Kidney epithelial cell (primary cell): ENCODE measurements at regions not wholly inside any gene's neighbourhood (a gene's known extent, or its start where the extent isn't known, plus 50 kb on each side); places are given as distances from the start of the nearest gene placed in this dataset.

Source experiments
- DNase-seq: peaks from one replicate; pipeline ENCODE4 v3.0.0-alpha.2; 2010; ENCODE audit warnings: low read depth
- H3K27me3 ChIP-seq: 2 replicates; pipeline ENCODE4 v1.6.0; 2011; ENCODE audit warnings: low read length; ENCODE audit not compliant: control insufficient read depth, insufficient read depth
- H3K36me3 ChIP-seq: 2 replicates; pipeline ENCODE4 v1.5.1; 2011; ENCODE audit warnings: low read length; ENCODE audit not compliant: control insufficient read depth, insufficient read depth
- H3K4me3 ChIP-seq: 2 replicates; pipeline ENCODE4 v1.5.1; 2011; ENCODE audit warnings: low read depth, mild to moderate bottlenecking, control low read depth, low read length
- TF ChIP-seq, protein P1 (sequence below): IDR thresholded peaks from 2 replicates; pipeline ENCODE4 v1.5.1; 2011; ENCODE audit warnings: mild to moderate bottlenecking, moderate library complexity, low read length, control low read depth, inconsistent platforms; ENCODE audit not compliant: insufficient read depth, poor library complexity, severe bottlenecking

DNA sequence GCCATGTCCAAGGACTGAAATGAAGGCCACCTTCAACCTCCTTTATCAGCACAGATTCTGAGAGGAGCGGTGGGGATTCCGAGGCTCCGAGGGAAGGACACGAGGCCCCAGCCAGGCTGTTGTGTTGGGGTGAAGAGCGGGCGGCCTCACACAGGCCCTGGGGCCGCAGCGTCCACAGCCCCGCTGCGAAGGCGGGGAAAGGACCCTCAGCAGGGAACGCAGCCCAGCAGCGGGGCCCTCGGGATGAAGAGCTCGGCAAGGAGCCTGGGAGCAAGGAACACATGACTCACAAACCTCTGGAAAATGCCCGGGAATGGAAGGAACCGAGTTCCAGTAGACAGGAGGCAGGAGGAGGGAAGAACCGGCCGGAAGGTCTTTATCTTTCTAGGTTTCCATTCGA is 227.2 kb downstream of the BRD1 start:
- Histone ChIP-seq H3K27me3 (no peaks in the 10 kb centered on the region), H3K36me3 (no peaks in the 10 kb centered on the region), H3K4me3 (no peak overlapping the region)
- DNase-seq = no peak
- TF ChIP-seq, protein P1, sequence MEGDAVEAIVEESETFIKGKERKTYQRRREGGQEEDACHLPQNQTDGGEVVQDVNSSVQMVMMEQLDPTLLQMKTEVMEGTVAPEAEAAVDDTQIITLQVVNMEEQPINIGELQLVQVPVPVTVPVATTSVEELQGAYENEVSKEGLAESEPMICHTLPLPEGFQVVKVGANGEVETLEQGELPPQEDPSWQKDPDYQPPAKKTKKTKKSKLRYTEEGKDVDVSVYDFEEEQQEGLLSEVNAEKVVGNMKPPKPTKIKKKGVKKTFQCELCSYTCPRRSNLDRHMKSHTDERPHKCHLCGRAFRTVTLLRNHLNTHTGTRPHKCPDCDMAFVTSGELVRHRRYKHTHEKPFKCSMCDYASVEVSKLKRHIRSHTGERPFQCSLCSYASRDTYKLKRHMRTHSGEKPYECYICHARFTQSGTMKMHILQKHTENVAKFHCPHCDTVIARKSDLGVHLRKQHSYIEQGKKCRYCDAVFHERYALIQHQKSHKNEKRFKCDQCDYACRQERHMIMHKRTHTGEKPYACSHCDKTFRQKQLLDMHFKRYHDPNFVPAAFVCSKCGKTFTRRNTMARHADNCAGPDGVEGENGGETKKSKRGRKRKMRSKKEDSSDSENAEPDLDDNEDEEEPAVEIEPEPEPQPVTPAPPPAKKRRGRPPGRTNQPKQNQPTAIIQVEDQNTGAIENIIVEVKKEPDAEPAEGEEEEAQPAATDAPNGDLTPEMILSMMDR = no peak

DNA sequence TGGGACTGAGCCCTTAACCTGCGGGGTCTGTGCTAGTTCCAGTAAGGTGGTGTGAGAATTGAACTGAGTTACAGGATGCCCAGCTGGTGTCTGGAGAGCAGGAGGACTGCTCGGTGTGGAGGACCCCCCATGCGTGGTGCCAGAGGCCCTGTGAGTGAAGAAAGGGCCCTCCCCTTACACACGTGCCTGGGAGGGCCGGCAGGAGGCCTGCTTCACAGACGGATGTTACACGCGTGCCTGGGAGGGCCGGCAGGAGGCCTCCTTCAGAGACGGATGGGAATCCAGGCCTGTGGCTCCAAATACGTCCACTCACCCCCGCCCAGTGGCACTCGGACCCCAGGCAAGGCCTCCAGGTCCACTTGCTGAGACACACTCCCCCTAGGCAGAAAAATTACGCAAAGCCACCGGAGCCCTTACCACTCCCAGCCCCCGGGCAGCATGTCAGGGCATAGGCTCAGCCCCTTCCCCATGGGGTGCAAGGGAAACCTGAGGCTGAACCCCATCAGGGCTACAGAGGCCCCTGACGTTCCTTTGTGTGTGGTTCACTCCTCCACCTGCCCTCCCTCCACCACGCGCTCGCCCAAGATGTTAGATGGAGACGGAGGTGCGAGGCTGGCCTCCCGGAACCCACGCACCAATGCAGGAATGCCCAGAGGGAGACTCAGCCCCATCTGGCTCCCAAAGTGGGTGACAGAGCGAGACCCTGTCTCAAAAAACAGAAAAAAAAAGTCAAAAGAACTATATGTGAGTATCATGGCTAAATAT is 227.8 kb downstream of the BRD1 start:
- no peak for DNase-seq
- Histone ChIP-seq H3K27me3 (no peaks in the 10 kb centered on the region), H3K36me3 (no peaks in the 10 kb centered on the region), H3K4me3 (no peak overlapping the region)
- TF ChIP-seq, protein P1 = no peak

DNA sequence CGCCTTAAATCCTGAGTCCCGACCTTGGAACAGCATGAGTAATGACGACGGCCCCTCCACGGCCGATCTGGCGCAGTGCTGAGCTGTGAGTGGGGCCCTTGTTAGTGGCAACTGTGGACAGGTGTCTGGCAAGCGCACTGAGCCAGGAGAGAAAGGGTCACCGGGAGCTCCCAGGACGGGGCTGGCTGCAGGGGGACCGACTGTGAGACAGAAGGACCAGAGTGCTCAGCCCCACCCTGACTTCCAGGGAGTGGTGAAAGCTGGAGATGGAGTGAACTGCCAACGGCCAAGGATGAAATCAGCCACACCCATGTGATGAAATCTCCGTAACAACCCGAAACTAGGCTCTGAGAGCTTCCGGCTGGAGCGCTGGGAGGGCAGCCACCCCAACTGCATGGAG is 228.6 kb downstream of the BRD1 start:
- no peak for DNase-seq
- Histone ChIP-seq H3K36me3 (no peaks in the 10 kb centered on the region), H3K4me3 (no peak overlapping the region), H3K27me3 (no peaks in the 10 kb centered on the region)
- TF ChIP-seq, protein P1 = no peak

DNA sequence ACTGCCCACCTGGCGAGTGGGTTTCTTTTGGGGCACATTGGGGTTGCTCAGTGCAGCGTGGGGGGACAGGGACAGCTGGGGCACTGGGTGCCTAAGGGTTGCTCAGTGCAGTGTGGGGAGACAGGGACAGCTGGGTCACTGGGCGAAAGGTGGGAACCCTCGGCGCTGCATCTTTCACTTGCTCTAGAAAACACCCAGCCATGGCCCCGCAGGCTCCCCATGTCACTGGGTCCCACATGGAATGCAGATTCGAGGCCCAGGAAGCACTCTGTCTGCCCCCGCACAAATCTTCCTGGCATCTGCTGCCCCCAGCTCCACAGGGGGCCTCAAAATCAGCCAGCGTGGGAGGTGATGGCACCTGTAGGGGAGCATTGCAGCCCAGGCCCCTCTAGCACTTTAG is 229.3 kb downstream of the BRD1 start:
- Histone ChIP-seq H3K27me3 (no peaks in the 10 kb centered on the region), H3K4me3 (no peak overlapping the region), H3K36me3 (no peaks in the 10 kb centered on the region)
- TF ChIP-seq, protein P1 = no peak
- DNase-seq = no peak

DNA sequence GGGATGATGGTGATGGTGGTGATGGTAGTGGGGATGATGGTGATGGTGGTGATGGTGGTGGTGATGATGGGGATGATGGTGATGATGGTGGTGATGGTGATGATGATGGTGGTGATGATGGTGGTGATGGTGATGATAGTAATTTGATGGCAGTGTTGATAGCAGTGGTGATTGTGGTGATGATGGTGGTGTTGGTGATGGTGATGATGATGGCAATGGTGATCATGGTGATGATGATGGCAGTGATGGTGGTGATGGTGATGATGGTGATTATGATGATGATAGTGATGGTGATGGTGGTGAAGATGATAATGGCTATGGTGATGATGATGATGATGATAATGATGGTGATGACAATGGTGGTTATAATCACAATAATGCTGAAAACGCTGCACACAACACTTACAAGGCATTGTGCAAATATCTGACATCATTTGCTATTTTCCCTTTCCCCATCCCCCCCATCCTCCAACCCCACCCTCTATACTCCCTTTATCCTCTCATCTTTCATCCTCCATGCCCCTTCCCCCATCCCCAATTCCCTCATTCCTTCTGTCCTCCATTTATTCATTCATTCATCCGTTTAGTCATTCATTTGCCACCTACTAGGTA is 230.1 kb downstream of the BRD1 start:
- Histone ChIP-seq H3K27me3 (no peaks in the 10 kb centered on the region), H3K36me3 (no peaks in the 10 kb centered on the region), H3K4me3 (no peak overlapping the region)
- TF ChIP-seq, protein P1 = no peak
- DNase-seq = no peak

DNA sequence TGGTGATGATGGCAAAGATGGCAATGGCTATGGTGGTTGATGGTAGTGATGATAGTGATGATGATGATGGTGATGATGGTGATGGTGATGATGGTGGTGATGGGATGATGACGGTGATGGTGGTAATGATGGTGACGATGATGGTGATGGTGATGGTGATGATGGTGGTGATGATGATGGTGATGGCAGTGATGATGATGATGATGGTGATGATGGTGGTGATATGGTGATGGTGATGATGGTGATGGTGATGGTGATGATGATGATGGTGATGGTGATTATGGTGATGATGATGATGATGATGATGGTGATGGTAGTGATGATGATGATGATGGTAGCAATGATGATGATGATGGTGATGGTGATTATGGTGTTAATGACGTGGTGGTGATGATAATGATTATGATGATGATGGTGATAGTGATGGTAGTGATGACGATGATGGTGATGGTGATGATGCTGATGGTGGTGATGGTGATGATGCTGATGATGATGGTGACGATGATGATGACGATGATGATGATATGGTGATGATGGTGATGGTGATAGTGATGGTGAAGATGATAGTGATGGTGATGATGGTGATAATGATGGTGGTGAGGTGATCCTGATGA is 232.1 kb downstream of the BRD1 start:
- Histone ChIP-seq H3K27me3 (no peaks in the 10 kb centered on the region), H3K36me3 (no peaks in the 10 kb centered on the region), H3K4me3 (no peak overlapping the region)
- DNase-seq = no peak
- TF ChIP-seq, protein P1 = no peak
